ENCODE measurements at regions not wholly inside any gene's neighbourhood (a gene's known extent, or its start where the extent isn't known, plus 50 kb on each side); places are given as distances from the start of the nearest gene placed in this dataset.

DNA sequence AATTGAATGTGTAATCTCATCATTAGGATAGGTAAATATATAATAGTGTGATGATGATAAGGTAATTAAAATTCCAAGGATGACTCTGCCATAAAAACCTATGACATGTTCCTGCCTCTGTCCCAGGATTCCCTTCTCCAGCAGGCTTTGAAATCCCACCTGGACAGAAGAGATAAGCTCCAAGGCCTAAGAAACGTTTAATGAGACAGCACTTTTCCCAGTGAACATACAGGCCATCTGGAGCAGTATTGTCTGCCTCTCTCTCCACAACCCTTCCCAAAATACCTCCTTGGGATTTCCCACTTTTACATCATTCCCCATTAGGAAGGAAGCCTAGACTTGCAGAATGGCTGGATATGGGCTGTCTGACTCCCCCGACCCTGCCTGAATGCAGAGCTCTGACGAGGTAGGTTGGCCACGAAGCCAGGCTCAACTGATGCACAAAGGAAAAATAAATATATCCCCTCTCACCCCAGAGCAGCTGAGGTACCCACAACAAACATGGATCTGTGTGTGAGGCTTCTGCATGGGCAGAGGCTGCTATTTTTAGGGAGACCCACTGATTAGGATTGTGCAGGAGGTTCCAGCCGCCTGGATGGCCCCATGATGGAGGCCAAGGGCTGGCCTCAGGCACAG, 71.0 kb downstream of the TMPRSS5 start:
- no peak for DNase-seq
- H3K4me3 ChIP-seq (ENCODE audit: insufficient read depth, low read depth, low read length), result no peak overlapping the region
- H3K36me3 ChIP-seq (replicated peaks; ENCODE audit: control insufficient read depth, insufficient read depth, low read length), result no peaks in the 10 kb centered on the region
- H3K27me3 ChIP-seq (ENCODE audit: control insufficient read depth, insufficient read depth, low read length), result peaks cover under 1% of the 10 kb centered on the region; the same call in 1 of the 2 replicates

DNA sequence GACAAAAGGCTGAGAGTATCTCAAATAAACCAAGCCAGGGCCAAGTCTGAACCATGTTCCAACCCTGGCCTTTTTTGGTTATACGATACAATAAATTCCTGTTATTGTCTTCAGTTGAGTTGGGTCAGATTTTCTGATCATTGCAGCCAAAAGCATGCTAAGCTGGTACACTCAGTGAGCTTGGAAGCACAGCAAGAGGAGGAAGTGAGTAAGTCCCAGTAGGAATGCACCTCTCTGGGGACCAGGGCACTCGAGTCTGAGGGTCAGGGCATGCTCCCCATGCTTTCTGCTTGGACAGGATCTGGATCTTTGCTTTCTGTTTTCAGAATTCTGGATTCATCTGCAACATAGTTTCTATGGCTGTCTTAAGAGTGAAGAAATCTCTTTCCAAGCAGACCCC, 73.1 kb downstream of the TMPRSS5 start:
- no peak for DNase-seq
- no peaks in the 10 kb centered on the region for H3K36me3 ChIP-seq (replicated peaks; ENCODE audit: control insufficient read depth, insufficient read depth, low read length)
- peaks cover 2% of the 10 kb centered on the region; the same call in 1 of the 2 replicates for H3K27me3 ChIP-seq (ENCODE audit: control insufficient read depth, insufficient read depth, low read length)
- no peak overlapping the region for H3K4me3 ChIP-seq (ENCODE audit: insufficient read depth, low read depth, low read length)

GRCh38 chr11:113629562-113629961, 76.5 kb downstream of the TMPRSS5 start:
- Histone ChIP-seq H3K27me3 (ENCODE audit: control insufficient read depth, insufficient read depth, low read length) (peaks cover 5% of the 10 kb centered on the region; the same call in 1 of the 2 replicates), H3K36me3 (replicated peaks; ENCODE audit: control insufficient read depth, insufficient read depth, low read length) (no peaks in the 10 kb centered on the region), H3K4me3 (ENCODE audit: insufficient read depth, low read depth, low read length) (no peak overlapping the region)
- no peak for DNase-seq

DNA sequence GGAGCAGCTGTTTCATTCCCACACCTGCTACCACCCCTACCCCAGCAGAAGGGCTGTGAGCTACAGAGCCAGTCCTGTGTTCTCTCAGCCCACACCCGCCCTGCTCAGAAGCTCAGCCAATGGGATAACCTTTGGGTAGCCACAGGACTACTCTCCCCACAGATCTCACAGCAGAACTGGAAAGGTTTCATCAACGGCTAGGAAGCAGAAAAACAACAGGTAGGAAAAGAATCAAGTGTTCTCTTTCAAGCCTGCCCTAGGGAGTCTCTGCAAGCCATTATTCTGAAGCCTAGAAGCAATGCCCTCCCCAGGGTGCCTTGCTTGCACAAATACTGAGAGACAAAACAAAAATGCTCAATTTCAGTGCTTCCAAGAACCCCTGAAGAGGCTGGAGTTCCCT, 77.2 kb downstream of the TMPRSS5 start:
- H3K27me3 ChIP-seq (ENCODE audit: control insufficient read depth, insufficient read depth, low read length), result peaks cover 5% of the 10 kb centered on the region; the same call in 1 of the 2 replicates
- no peak overlapping the region for H3K4me3 ChIP-seq (ENCODE audit: insufficient read depth, low read depth, low read length)
- no peaks in the 10 kb centered on the region for H3K36me3 ChIP-seq (replicated peaks; ENCODE audit: control insufficient read depth, insufficient read depth, low read length)
- DNase-seq, result peak; percentile 78

GRCh38 chr11:113627946-113628345, 78.2 kb downstream of the TMPRSS5 start:
- Histone ChIP-seq H3K36me3 (replicated peaks; ENCODE audit: control insufficient read depth, insufficient read depth, low read length) (no peaks in the 10 kb centered on the region), H3K27me3 (ENCODE audit: control insufficient read depth, insufficient read depth, low read length) (peaks cover 5% of the 10 kb centered on the region; the same call in 1 of the 2 replicates), H3K4me3 (ENCODE audit: insufficient read depth, low read depth, low read length) (no peak overlapping the region)
- DNase-seq, result no peak

DNA sequence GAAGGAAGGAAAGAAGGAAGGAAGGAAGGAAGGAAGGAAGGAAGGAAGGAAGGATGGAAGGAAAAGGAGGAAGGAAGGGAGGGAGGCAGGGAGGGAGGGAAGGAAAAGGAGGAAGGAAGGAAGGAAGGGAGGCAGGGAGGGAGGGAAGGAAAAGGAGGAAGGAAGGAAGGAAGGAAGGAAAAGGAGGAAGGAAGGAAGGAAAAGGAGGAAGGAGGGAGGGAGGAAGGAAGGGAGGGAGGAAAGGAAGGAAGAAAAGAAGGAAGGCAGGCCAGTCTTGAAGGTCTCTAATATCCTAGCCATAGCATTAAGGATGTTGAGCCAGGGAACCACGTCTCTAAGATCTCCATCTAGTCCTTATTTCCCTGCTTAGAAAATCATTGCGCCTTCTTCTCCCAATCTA, 78.8 kb downstream of the TMPRSS5 start:
- DNase-seq, result no peak
- no peak overlapping the region for H3K4me3 ChIP-seq (ENCODE audit: insufficient read depth, low read depth, low read length)

GRCh38 chr11:113626736-113627135, 79.4 kb downstream of the TMPRSS5 start:
- no peak overlapping the region for H3K4me3 ChIP-seq (ENCODE audit: insufficient read depth, low read depth, low read length)

More for the DNA sequence above, 78.8 kb downstream of the TMPRSS5 start:
- peaks cover 5% of the 10 kb centered on the region; the same call in 1 of the 2 replicates for H3K27me3 ChIP-seq (ENCODE audit: control insufficient read depth, insufficient read depth, low read length)
- no peaks in the 10 kb centered on the region for H3K36me3 ChIP-seq (replicated peaks; ENCODE audit: control insufficient read depth, insufficient read depth, low read length)

DNA sequence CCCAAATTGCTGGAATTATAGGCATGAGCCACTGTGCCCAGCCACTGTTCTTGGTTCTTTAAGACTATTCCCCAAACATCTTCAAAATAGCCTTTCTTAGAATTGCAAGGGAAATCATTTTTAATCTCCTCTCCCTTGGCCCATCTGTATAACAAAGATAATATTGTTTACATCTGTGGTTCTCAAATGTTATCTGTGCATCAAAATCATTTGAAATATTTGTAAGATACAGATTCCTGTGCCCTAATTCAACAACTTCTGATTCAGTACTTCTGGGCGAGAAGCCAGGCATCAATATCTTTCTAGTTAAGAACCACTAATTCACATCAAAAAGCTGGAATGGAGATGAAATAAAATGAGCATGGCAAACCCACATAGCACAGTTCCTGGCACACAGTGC, 83.0 kb downstream of the TMPRSS5 start:
- H3K4me3 ChIP-seq (ENCODE audit: insufficient read depth, low read depth, low read length), result no peak overlapping the region
- peaks cover 3% of the 10 kb centered on the region; the same call in 1 of the 2 replicates for H3K27me3 ChIP-seq (ENCODE audit: control insufficient read depth, insufficient read depth, low read length)
- no peaks in the 10 kb centered on the region for H3K36me3 ChIP-seq (replicated peaks; ENCODE audit: control insufficient read depth, insufficient read depth, low read length)
- no peak for DNase-seq

More at GRCh38 chr11:113626736-113627135, 79.4 kb downstream of the TMPRSS5 start:
- DNase-seq, result no peak
- Histone ChIP-seq H3K27me3 (ENCODE audit: control insufficient read depth, insufficient read depth, low read length) (peaks cover 5% of the 10 kb centered on the region; the same call in 1 of the 2 replicates), H3K36me3 (replicated peaks; ENCODE audit: control insufficient read depth, insufficient read depth, low read length) (no peaks in the 10 kb centered on the region)

- Histone ChIP-seq H3K36me3 (replicated peaks; ENCODE audit: control insufficient read depth, insufficient read depth, low read length) (no peaks in the 10 kb centered on the region), H3K27me3 (ENCODE audit: control insufficient read depth, insufficient read depth, low read length) (no peaks in the 10 kb centered on the region)
- no peak for DNase-seq
Observed at GRCh38 chr11:113618360-113618759, 87.7 kb downstream of the TMPRSS5 start.

DNA sequence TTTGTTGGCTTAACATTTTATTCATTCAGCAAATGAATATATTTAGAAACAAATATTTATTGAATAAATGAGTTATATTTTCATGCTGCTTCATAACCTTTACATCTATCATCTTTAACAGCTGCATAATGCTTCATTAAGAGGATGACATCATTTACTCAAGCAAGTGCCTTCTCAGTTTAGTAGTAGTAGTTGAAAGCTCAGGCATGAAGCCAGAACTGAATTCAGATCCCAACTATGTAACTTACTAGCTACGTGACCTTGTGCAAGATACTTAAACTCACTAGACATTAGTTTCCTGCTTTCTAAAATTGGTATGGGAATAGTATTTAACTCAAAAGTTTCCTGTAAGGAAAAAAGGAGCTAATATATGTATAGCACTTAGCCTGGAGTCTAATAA, 90.3 kb downstream of the TMPRSS5 start:
- H3K27me3 ChIP-seq (ENCODE audit: control insufficient read depth, insufficient read depth, low read length), result no peaks in the 10 kb centered on the region
- DNase-seq, result no peak
- no peak overlapping the region for H3K4me3 ChIP-seq (ENCODE audit: insufficient read depth, low read depth, low read length)
- H3K36me3 ChIP-seq (replicated peaks; ENCODE audit: control insufficient read depth, insufficient read depth, low read length), result no peaks in the 10 kb centered on the region

More at GRCh38 chr11:113618360-113618759, 87.7 kb downstream of the TMPRSS5 start:
- H3K4me3 ChIP-seq (ENCODE audit: insufficient read depth, low read depth, low read length), result no peak overlapping the region

- Histone ChIP-seq H3K4me3 (ENCODE audit: insufficient read depth, low read depth, low read length) (no peak overlapping the region), H3K27me3 (ENCODE audit: control insufficient read depth, insufficient read depth, low read length) (no peaks in the 10 kb centered on the region), H3K36me3 (replicated peaks; ENCODE audit: control insufficient read depth, insufficient read depth, low read length) (no peaks in the 10 kb centered on the region)
- no peak for DNase-seq
Observed at GRCh38 chr11:113615098-113615497, 91.0 kb downstream of the TMPRSS5 start.

DNA sequence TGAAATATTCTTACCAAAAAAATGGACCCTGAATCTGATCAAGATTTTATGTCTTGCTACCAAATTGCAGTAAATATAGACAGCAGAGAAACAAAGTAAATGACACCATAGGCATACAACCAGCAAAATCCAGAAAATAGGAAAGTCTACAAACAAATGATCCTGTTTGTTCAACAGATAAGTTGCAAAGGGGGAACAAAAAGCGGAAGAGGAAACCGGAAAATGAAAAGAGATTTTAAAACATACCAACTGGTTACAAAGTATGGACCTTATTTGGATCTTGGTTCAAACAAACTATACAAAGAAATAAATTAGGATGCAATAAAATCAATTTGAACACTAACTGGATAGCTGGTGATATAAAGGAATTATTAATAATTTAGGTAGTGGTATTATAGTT, 92.0 kb downstream of the TMPRSS5 start:
- Histone ChIP-seq H3K36me3 (replicated peaks; ENCODE audit: control insufficient read depth, insufficient read depth, low read length) (no peaks in the 10 kb centered on the region), H3K27me3 (ENCODE audit: control insufficient read depth, insufficient read depth, low read length) (no peaks in the 10 kb centered on the region), H3K4me3 (ENCODE audit: insufficient read depth, low read depth, low read length) (no peak overlapping the region)
- DNase-seq, result no peak

- Histone ChIP-seq H3K27me3 (ENCODE audit: control insufficient read depth, insufficient read depth, low read length) (no peaks in the 10 kb centered on the region), H3K4me3 (ENCODE audit: insufficient read depth, low read depth, low read length) (no peak overlapping the region), H3K36me3 (replicated peaks; ENCODE audit: control insufficient read depth, insufficient read depth, low read length) (no peaks in the 10 kb centered on the region)
- no peak for DNase-seq
Observed at GRCh38 chr11:113613619-113614018, 92.5 kb downstream of the TMPRSS5 start.

DNA sequence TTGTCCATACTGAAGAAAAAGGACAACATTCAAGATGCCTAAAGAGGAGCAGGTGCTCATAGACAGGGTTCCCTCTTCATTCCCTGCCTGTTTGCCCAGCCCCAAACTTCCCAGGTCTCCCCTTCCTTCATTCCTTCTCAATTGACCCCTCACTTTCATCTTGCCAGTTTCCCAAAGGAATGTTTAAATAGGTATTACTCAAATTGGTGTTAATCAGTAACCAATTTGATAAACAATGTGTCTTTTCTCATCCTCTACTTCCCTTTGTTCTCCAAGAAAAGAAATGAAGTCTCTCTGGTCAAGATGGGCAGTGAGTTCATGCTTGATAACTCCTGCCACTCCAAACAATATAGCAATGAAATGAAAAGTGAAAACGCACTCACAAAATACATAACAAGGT, 101.9 kb downstream of the TMPRSS5 start:
- H3K4me3 ChIP-seq (ENCODE audit: insufficient read depth, low read depth, low read length), result no peak overlapping the region
- no peaks in the 10 kb centered on the region for H3K27me3 ChIP-seq (ENCODE audit: control insufficient read depth, insufficient read depth, low read length)
- no peaks in the 10 kb centered on the region for H3K36me3 ChIP-seq (replicated peaks; ENCODE audit: control insufficient read depth, insufficient read depth, low read length)
- DNase-seq, result no peak

DNA sequence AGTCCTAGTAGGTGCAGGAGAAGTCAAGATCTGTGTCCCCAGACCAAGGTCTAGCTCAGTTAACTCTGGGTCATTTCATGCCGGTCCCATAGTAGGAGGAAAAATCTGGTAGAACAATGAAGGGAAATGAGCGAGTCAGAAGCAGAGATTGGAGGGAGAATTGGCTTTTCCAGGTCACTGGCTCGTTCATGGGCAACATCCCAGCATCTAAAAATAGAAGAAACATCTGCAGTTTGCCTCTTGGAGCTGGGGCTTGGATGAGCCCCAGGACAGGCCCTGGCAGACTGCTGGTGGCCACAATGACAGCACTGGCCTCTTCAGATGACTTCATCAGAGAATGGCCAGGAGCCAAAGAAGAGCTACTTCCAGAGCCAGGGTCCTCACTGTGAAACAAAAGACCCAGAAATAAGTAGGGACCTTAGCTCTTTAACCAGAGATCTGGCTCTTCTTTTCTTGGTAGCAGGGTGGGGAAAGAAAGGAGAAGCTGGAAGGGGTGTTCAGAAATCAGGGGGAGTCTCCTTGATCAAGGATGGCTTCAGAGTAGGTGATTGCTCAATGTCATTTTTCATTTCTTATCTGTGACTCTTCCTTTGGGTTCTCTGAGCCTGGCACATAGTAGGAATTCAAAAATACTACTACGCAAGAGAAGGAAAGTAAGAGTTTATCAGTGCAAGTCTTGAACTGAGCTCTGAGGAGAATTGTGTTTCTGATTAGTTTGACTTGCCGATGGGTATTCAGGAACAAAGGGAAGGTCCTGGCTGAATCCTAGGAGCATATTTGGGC, 102.6 kb downstream of the TMPRSS5 start:
- no peak for DNase-seq
- Histone ChIP-seq H3K4me3 (ENCODE audit: insufficient read depth, low read depth, low read length) (no peak overlapping the region), H3K27me3 (ENCODE audit: control insufficient read depth, insufficient read depth, low read length) (no peaks in the 10 kb centered on the region), H3K36me3 (replicated peaks; ENCODE audit: control insufficient read depth, insufficient read depth, low read length) (no peaks in the 10 kb centered on the region)

Data from H7 (cell line).